GM21723 (cell line): ENCODE measurements at regions not wholly inside any gene's neighbourhood (a gene's known extent, or its start where the extent isn't known, plus 50 kb on each side); places are given as distances from the start of the nearest gene placed in this dataset.
"Not testable (repeated sequence)": the region's sequence is repeated elsewhere in the genome, so short reads cannot be mapped to it uniquely, and the experiment has no call there.

Experiments used
- ATAC-seq: cut with Tn5 transposase; IDR thresholded peaks from one replicate; pipeline ENCODE4 v1.9.1; 2021; ENCODE audit warnings: mild to moderate bottlenecking, moderate library complexity; ENCODE audit not compliant: unreplicated experiment

DNA sequence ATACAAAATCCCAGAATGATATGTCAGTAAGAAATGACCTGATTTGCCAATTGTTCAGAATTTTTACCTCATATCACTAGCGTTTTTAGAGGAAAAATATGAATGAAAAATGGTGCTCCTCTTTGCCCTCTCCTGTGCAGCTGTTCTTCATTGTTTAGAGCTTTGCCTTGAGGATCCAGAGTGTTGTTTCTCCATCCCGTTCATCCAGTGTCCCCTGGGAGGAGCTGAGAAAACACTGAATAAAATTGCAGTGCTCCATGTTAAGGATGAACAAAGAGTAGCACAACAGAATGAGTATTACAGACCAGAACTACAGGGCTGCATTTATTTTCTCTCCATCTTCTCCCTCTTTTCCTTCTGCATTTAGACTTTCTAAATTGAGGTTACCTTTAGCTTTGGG is 133.1 kb downstream of the ADCYAP1 start:
- no peak for ATAC-seq

DNA sequence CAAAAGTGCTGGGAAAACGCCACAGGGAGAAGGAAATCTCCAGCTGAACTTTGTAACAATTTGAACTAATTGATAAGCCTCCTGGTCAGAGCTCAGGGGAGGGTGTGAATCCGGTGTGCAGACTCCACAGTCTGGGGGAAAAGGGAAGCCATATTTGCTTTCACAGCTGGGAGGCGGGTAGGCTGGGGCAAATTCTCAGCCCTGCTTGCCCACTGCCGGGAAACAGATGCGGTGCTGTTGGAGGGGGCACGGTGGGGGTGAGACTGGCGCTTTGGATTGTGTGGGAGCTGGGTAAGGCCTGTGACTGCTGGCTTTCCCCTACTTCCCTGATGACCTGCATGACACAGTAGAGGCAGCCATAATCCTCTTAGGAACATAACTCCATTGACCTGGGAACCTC is 134.8 kb downstream of the ADCYAP1 start:
- no peak for ATAC-seq

DNA sequence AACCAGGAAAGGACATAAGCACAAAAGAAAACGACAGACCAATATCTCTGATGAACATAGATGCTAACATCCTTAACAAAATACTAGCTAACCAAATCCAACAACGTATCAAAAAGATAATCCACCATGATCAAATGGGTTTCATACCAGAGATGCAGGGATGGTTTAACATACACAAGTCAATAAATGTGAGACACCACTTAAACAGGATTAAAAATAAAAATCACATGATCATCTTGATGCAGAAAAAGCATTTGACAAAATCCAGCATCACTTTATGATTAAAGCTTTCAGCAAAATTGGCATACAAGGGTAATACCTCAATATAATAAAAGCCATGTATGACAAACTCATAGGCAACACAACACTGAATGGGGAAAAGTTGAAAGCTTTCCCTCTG is 138.4 kb downstream of the ADCYAP1 start:
- not testable (repeated sequence) for ATAC-seq

DNA sequence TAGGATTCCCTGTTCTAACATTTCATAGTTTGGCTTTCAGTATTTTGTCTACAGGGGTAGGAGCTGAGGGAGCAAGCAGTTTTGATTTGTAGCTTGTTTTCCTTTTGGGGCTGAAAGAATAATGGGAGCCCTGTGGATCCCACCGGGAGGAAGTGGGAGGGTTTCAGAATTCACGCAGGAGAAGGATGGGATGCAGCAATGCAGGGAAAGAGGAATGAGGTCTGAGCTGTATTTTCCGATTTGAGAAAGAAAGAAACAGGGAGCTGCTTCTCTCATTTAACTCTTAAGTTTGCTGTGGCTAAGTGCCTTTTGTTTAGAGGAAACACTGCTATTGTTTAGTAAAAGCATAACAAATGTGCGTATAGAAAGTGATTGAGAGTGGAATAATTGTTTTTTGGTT is 141.0 kb downstream of the ADCYAP1 start:
- ATAC-seq: no peak

DNA sequence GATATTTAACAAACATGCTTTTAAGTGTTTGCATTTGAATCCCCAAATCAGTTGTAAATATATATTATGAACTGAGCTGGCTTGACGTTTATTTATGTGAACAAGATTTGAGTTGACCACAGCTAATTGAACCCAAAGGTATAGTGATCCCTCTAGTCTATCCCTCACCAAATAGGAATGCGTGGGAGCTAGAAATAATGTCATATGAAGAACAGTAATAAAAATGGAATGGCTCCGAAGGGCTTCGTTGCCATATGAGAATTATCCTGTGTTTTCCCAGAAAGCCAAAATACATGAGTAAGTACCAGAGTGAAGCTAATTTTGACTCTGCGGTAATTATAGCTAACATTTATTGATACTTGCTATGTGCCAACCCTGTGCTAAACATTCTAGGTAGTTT is 142.7 kb downstream of the ADCYAP1 start:
- no peak for ATAC-seq

DNA sequence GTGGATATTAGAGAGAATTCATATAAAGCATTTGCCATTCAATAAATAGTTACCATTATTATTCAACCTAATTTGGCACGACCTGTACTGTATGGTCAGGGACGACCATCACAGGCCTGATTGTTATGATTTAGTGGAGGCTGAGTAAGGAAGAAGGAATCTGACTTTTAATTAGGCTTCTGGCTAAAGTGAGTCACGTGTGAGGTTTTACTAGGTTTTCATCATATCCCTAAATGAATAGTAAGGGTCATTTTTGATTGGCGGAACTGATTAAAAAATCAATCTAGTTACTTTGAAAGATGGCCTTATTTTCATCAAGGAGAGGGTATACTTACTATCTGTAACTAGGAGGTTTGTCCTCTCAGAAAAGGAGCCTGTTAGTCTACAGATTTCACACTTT is 143.4 kb downstream of the ADCYAP1 start:
- ATAC-seq: no peak

DNA sequence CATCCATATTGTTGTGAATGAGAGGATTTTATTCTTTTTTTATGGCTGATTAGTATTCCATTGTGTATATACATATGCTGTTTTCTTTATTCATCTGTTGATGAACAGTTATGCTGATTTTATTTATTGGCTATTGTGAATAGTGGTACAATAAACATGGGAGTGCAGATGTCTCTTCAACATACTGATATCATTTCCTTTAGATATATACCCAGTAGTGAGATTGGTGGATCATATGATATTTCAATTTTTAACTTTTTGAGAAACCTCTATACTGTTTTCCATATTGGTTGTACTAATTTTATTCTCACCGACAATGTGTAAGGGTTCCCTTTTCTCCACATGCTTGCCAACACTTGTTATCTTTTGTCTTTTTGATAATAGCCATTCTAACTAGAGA is 144.5 kb downstream of the ADCYAP1 start:
- ATAC-seq: no peak

DNA sequence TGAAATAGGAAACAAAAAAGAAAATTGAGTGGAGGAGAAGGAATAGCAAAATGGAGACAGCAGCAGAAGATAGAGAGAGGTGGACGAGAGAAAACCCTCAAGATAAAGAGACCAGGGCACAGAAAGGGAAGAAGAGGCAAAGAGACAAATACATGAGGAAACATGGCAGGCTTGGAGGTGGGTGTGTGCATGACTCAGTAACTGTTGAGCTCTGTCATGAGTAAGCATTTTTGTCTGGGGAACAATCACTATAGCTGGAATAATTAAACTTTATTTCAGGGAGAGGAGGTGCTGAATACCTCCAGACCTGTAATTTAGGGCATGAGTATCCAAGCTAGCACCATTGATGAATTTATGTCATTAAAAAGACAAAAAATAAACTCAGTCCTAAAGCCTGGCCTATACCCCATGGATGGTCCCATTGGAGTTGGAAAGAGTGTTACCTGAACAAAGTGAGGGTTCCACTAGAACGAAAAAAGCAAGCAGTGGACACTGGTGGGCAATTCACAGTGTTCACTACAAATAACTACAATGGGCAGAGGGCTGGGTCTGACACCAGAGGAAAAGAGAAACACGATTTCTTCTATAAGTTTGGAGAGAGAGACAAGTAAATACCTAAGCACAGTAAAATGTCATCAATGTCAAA is 145.5 kb downstream of the ADCYAP1 start:
- no peak for ATAC-seq

DNA sequence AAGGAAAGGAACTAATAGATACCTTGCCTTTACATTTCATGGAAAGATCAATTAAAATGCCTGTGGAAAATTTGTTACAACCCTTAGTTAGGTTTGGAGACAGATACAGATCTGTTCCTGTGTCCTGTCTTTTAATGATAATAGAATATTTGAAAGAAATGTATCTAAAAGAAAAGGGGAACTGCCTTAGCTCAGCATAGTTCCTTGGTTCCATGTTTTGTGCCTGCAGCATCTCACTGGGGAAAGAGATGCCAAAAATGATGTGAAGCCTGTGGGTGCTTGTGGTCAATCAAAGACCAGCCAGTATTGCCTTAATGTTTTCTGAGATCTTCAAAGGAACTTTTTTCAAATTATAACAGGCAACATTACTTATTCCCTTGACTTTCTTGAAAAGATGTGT is 147.6 kb downstream of the ADCYAP1 start:
- ATAC-seq: no peak

DNA sequence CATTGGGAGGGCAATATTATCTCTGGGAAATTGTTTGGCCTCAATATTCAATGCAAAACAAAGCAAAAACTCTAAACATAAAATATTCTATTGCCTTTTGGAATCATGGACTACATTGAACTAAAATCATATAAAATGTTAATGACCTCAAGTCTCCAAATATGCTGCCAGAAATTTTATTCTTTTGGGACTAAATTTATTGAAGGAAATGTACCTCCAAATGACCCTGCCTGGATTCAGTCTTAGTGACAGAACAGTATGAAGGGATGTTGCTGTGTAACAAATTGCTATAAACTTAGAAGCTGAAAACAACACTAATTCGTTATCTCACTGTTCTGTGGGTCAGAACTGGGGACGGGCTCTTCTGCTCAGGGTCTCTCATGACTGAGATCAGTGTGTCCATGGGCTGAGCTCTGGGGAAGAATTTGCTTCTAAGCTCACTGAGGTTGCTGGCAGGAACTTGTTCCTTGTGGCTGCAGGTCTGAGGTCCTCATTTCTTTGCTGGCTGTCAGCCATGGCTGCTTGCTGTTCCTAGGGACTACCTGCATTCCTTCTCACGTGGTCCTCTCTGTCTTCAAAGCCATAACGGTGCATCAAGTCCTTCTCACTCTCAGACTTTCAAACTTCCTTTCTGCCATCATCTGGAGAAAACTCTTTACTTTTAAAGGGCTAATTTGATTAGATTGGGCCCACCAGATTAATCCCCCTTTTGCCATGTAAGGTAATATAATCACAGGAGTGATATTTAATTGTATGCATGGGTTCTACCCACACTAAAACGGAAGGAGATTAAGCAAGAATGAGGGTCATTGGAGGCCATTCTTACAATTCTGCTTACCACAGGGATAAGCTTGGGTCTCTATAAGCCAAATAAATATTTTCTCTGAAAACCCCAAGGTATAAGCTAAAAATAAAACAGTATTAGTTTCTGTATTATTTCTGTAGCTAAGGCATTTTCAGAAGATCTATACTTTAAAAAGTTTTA is 149.0 kb downstream of the ADCYAP1 start:
- ATAC-seq: no peak

DNA sequence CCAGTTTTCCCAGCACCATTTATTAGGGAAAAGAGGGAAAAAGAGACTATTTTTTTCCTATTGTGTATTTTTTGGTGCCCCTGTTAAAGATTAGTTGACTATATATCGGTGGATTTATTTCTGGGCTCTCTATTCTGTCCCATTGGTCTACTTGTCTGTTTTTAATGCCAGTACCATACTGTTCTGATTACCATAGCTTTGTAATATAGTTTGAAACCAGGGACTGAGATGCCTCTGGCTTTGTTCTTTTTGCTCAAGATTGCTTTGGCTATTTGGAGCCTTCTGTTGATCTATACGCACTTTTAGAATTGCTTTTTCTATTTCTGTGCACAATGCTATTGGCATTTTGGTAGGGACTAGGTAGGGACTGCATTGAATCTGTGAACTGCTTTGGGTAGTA is 151.7 kb downstream of the ADCYAP1 start:
- ATAC-seq: no peak

DNA sequence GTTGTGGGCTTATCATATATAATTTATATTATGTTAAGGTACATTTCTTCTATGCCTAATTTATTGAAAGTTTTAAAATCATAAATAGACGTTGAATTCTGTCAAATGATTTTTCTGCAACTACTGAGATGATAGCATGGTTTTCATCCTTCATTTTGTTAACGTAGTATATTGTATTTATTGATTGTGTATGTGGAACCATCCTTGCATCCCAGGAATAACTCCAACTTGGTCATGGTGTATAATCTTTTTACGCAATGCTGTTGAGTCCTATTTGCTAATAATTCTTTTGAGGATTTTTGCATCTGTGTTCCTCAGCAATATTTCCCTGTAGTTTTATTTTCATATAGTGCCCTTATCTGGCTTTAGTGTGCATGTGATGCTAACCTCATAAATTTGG is 152.7 kb downstream of the ADCYAP1 start:
- no peak for ATAC-seq

DNA sequence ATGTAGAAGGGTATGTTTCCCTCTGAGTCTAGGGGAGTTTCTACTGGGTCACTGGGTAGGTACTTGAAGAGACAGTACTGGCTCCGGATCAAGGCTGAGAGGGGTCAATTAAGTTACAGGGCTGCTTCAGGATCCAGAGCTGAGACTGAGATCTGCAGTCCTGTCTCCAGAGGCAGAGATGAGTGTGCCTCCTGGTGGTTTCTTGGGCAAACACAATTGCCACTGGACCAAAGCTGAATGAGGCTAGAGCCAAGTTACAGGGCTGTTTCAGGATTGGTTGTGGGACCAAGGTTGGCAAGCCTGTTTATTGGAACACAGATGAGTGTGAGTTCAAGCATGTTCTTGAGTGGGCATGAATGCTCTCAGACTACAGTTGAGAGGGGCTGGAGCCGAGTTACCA is 157.9 kb downstream of the ADCYAP1 start:
- no peak for ATAC-seq

DNA sequence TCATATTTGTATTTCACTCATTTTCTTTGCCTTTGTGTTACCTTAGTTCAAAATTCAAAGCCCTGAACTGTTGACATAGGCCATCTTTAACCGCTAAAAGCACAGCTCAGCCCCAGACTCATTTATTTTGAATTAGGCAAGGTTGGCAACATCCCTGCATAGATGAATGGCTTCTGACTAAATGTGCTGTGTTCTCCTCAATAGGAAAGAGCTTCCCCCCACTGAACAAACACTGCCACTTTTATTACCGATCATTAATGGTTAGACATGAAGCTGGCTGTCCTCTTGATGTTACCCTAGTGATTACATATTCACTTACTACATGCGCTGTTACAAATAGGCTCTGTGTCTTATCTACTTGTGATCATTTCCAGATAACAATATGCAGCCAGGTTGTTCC is 170.7 kb downstream of the ADCYAP1 start:
- no peak for ATAC-seq

DNA sequence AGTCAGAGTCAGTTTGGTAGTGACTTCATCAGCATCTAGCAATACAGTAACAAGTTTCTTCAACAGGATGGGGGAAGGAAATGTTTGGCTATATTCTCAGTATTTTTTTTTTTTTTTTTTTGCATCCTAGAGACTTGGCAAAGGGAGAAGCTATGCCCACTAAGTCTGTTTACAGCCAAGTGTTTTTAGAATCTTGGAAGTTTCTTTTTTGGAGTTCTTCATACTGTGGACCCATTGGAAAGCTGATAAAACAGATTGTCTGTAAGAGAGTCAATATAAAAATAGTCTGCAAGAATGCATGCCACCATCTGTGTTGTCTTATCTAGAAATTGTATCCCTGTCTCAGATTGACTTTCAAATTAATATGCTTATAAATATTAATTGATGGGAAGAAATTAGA is 171.2 kb downstream of the ADCYAP1 start:
- ATAC-seq: no peak

DNA sequence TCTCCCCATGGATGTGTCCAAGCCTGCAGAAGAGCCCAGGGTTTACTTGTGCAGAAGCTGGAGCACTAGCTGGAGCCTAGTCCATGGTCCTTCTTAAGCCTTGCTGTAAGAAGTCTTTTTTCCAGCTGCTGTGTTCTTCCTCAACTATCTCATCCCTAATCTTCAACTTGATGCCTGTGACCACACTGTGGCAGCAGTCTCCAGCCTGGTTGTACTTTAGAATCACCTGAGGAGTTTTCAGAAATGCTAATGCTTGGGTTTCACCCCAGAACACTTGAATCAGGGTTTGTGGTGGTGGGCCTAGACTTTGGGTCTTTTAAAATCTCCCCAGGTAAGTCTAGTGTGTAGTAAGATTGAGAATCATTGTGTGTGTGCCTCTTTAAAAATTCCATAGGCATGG is 173.6 kb downstream of the ADCYAP1 start:
- no peak for ATAC-seq

DNA sequence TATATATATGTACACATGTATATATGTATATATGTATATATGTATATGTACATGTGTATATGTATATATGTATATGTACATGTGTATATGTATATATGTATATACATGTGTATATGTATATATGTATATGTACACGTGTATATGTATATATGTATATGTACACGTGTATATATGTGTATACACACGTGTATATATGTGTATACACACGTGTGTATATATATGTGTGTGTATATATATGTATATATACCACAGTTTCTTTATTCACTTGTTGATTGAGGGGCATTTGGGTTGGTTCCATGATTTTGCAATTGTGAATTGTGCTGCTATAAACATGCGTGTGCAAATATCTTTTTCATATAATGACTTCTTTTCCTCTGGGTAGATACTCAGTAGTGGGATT is 179.0 kb downstream of the ADCYAP1 start:
- not testable (repeated sequence) for ATAC-seq

DNA sequence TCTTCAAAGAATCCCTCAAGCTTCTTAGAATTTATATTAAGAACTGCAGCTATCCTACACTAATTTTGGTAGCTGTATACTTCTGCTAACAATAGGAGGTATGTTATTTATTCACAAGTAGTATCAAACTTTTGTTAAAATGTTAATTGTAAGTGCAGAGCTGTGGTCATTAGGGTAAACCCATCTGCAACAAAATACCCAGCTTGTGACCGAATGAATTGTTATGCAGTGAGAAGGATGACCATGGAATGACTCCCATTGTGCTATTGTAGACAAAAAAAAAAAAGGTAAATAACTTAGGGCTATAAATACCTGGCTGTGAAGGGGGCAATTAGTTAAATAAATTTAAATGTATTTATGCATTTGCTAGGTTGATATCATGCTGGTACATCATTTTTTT is 186.1 kb downstream of the ADCYAP1 start:
- ATAC-seq: no peak

DNA sequence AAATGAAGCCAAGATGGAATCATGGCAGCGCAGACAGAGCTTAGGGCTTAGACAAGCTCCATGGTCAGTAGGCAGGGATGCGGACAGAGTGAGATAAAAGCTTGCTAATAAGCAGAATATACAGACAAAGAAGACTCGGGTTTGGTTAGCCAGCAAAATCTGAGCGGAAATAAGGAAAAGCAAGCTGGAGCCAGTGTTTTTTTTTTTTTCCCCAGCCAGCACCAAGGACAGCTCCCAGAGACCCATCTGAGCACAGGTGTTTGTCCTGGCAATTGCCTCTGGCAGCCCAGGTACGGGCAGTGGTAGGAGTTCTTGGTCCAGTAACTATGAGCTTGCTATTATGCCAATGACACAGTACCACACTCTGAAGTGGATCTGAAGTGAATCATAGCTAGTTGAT is 187.6 kb downstream of the ADCYAP1 start:
- no peak for ATAC-seq

DNA sequence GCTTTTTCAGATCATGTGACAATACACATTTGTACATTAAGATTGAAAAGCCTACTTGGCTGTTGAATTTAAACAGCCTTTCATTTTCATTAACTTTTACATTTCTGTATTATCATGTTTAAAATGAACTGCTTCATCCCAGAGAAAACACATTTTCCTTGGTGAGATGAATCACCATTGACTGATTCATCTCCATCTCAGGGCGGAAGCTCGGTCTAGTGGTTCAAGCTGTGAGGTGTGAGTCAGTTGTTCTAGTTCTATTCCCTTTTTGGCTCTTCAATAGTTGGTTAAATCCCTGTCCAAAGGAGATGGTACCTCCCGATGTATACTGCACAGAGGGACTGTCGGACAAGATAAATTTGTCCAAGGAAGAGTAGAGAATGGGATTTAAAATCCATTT is 189.7 kb downstream of the ADCYAP1 start:
- no peak for ATAC-seq

DNA sequence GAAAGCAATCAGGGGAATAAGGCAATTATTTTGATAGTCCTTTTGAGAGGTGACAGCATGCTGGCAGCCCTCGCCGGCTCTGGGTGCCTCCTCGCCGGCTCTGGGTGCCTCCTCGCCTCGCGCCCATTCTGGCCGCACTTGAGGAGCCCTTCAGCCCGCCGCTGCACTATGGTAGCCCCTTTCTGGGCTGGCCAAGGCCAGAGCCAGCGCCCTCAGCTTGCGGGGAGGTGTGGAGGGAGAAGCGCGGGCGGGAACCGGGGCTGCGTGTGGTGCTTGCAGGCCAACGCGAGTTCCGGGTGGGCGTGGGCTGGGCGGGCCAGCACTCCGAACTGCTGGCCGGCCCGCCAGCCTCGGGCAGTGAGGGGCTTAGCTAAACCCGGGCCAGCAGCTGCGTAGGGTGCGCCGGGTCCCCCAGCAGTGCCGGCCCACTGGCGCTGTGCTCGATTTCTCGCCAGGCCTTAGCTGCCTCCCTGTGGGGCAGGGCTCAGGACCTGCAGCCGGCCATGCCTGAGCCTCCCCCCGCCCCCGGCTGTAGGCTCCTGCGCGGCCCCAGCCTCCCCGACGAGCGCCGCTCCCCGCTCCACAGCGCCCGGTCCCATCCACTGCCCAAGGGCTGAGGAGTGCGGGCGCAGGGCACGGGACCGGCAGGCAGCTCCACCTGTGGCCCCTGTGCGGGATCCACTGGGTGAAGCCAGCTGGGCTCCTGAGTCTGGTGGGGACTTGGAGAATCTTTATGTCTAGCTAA is 193.5 kb downstream of the ADCYAP1 start:
- ATAC-seq: not testable (repeated sequence)

DNA sequence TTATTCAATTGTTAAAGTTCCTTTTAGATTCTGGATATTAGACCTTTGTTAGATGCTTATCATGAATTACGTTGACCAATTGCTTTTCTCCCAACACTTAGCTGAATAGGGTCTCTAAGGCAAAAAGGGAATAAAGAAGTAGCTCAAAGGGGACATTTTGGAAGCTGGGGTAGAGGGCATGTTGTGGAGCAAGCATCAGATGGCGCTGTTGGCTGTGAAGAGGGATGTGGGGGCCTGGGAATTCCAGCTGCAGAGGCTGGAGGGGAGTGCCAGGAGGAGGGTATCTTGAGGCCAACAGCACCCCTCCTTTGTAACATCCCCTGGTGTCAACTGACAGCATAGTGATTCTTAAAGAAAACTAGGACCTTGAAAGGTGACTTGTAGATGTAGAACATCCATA is 198.2 kb downstream of the ADCYAP1 start:
- ATAC-seq: no peak
